ENCODE measurements at regions not wholly inside any gene's neighbourhood (a gene's known extent, or its start where the extent isn't known, plus 50 kb on each side); places are given as distances from the start of the nearest gene placed in this dataset.
A peak's percentile ranks its signal among the peaks of the same experiment; 100 is the strongest.

DNA sequence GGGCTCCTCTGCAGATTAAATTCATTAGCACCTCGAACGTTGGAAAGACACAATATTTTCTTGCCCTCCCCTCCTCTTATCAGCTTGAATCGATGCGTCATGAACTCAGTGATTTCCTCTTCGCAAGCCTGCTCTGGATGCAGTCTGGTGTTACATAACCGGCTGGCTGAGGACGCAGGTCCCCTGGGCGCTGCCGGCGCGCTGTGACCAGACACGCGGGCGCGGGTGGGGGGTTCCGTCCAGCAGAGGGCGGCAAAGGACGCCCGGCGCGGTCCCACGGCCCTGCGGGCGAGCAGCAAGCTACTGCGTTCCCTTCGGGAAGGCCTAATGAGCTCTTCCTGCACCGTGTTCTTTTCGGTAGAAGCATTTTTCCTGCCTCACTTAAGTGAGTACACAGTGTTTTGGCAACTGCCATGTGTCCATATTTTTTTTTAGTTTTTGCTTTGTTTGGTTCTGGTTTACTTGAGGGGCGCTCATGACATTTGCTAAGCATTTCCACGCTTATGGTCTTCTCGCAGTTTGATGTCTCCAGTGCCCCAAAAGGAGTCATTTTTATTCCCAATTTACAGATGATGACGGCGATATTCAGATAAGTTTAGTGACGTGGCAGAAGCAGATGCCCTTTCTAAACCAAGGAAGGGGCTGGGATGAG lies 112.2 kb upstream of the MBNL2 start (continued):
- TF ChIP-seq ZNF367 (CRISPR knock-in tag; IDR thresholded peaks at IDR 0.05; ENCODE audit: borderline replicate concordance) (peak; percentile 80; the same call in 1 of the 2 replicates), CCDC6 (CRISPR knock-in tag; IDR thresholded peaks at IDR 0.05) (0 out of 2 replicates have a peak, but pooled peaks have one; percentile 83), SMAD1 (CRISPR knock-in tag; IDR thresholded peaks at IDR 0.05; ENCODE audit: borderline replicate concordance, low read depth) (peak; percentile 76; the same call in 1 of the 2 replicates), ZNF569 (CRISPR knock-in tag; IDR thresholded peaks at IDR 0.05; ENCODE audit: borderline replicate concordance) (no peak), ZNF12 (CRISPR knock-in tag; IDR thresholded peaks at IDR 0.05) (peak; percentile 58; the same call in 1 of the 2 replicates), CBX5 (CRISPR knock-in tag; IDR thresholded peaks at IDR 0.05; ENCODE audit: borderline replicate concordance) (peak; percentile 46; the same call in 1 of the 2 replicates), MTF1 (CRISPR knock-in tag; IDR thresholded peaks at IDR 0.05) (0 out of 2 replicates have a peak, but pooled peaks have one; percentile 22), ETV5 (CRISPR knock-in tag; IDR thresholded peaks at IDR 0.05; ENCODE audit: borderline replicate concordance) (no peak; the same call in 1 of the 2 replicates), PHF20 (CRISPR knock-in tag; IDR thresholded peaks at IDR 0.05) (no peak), ZBTB38 (CRISPR knock-in tag; IDR thresholded peaks at IDR 0.05) (peak; percentile 79; the same call in 1 of the 2 replicates), AHR (CRISPR knock-in tag; IDR thresholded peaks at IDR 0.05) (peak; percentile 29; the same call in 1 of the 2 replicates), ZSCAN31 (CRISPR knock-in tag; IDR thresholded peaks at IDR 0.05; ENCODE audit: low read depth) (peak; percentile 21; the same call in 1 of the 2 replicates), TAF15 (IDR thresholded peaks at IDR 0.05; ENCODE audit: low read depth, low read length, poor library complexity, severe bottlenecking) (no peak), ZNF672 (CRISPR knock-in tag; IDR thresholded peaks at IDR 0.05) (no peak), MXD4 (CRISPR knock-in tag; IDR thresholded peaks at IDR 0.05) (peak; percentile 68; the same call in 1 of the 2 replicates), SP140L (CRISPR knock-in tag; IDR thresholded peaks at IDR 0.05; ENCODE audit: borderline replicate concordance) (no peak), STAG1 (CRISPR knock-in tag; IDR thresholded peaks at IDR 0.05) (peak; percentile 100)
- TF ChIP-seq, protein P1, sequence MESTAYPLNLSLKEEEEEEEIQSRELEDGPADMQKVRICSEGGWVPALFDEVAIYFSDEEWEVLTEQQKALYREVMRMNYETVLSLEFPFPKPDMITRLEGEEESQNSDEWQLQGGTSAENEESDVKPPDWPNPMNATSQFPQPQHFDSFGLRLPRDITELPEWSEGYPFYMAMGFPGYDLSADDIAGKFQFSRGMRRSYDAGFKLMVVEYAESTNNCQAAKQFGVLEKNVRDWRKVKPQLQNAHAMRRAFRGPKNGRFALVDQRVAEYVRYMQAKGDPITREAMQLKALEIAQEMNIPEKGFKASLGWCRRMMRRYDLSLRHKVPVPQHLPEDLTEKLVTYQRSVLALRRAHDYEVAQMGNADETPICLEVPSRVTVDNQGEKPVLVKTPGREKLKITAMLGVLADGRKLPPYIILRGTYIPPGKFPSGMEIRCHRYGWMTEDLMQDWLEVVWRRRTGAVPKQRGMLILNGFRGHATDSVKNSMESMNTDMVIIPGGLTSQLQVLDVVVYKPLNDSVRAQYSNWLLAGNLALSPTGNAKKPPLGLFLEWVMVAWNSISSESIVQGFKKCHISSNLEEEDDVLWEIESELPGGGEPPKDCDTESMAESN (CRISPR knock-in tag; conservative IDR thresholded peaks at IDR 0.05): no peak
- TF ChIP-seq, protein P2, sequence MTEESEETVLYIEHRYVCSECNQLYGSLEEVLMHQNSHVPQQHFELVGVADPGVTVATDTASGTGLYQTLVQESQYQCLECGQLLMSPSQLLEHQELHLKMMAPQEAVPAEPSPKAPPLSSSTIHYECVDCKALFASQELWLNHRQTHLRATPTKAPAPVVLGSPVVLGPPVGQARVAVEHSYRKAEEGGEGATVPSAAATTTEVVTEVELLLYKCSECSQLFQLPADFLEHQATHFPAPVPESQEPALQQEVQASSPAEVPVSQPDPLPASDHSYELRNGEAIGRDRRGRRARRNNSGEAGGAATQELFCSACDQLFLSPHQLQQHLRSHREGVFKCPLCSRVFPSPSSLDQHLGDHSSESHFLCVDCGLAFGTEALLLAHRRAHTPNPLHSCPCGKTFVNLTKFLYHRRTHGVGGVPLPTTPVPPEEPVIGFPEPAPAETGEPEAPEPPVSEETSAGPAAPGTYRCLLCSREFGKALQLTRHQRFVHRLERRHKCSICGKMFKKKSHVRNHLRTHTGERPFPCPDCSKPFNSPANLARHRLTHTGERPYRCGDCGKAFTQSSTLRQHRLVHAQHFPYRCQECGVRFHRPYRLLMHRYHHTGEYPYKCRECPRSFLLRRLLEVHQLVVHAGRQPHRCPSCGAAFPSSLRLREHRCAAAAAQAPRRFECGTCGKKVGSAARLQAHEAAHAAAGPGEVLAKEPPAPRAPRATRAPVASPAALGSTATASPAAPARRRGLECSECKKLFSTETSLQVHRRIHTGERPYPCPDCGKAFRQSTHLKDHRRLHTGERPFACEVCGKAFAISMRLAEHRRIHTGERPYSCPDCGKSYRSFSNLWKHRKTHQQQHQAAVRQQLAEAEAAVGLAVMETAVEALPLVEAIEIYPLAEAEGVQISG (CRISPR knock-in tag; IDR thresholded peaks at IDR 0.05): peak; percentile 45; the same call in 1 of the 2 replicates
- TF ChIP-seq, protein P3, sequence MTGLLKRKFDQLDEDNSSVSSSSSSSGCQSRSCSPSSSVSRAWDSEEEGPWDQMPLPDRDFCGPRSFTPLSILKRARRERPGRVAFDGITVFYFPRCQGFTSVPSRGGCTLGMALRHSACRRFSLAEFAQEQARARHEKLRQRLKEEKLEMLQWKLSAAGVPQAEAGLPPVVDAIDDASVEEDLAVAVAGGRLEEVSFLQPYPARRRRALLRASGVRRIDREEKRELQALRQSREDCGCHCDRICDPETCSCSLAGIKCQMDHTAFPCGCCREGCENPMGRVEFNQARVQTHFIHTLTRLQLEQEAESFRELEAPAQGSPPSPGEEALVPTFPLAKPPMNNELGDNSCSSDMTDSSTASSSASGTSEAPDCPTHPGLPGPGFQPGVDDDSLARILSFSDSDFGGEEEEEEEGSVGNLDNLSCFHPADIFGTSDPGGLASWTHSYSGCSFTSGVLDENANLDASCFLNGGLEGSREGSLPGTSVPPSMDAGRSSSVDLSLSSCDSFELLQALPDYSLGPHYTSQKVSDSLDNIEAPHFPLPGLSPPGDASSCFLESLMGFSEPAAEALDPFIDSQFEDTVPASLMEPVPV (CRISPR knock-in tag; IDR thresholded peaks at IDR 0.05): peak; percentile 68; the same call in 1 of the 2 replicates
- TF ChIP-seq, protein P4, sequence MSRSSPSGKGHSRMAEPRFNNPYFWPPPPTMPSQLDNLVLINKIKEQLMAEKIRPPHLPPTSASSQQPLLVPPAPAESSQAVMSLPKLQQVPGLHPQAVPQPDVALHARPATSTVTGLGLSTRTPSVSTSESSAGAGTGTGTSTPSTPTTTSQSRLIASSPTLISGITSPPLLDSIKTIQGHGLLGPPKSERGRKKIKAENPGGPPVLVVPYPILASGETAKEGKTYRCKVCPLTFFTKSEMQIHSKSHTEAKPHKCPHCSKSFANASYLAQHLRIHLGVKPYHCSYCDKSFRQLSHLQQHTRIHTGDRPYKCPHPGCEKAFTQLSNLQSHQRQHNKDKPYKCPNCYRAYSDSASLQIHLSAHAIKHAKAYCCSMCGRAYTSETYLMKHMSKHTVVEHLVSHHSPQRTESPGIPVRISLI (CRISPR knock-in tag; IDR thresholded peaks at IDR 0.05; ENCODE audit: borderline replicate concordance): peak; percentile 42; the same call in 1 of the 2 replicates
